ENCODE measurements at regions not wholly inside any gene's neighbourhood (a gene's known extent, or its start where the extent isn't known, plus 50 kb on each side); places are given as distances from the start of the nearest gene placed in this dataset.

GRCh38 chr21:38899277-38899947 is 93.7 kb downstream of the ETS2 start:
- TF ChIP-seq CTCF (IDR thresholded peaks at IDR 0.05), result no peak
- no peak for TF ChIP-seq ZFX (IDR thresholded peaks at IDR 0.05; ENCODE audit: borderline replicate concordance)

All from 22Rv1 (cell line).